Effector memory CD4-positive, alpha-beta T cell (primary cell): ENCODE measurements at regions not wholly inside any gene's neighbourhood (a gene's known extent, or its start where the extent isn't known, plus 50 kb on each side); places are given as distances from the start of the nearest gene placed in this dataset.

Source experiments
- DNase-seq, 3 donors: peaks; one replicate each; pipeline ENCODE4 v3.0.0-alpha.2; 2020
- H3K27ac ChIP-seq: 2 replicates; pipeline ENCODE4 v1.7.0; 2013; ENCODE audit warnings: mild to moderate bottlenecking, low read length, moderate library complexity; ENCODE audit not compliant: insufficient read depth, poor library complexity, severe bottlenecking
- H3K27me3 ChIP-seq: replicated peaks from 2 replicates; pipeline ENCODE4 v1.7.0; 2013; ENCODE audit warnings: mild to moderate bottlenecking, low read length; ENCODE audit not compliant: insufficient read depth, control insufficient read depth, poor library complexity, severe bottlenecking
- H3K36me3 ChIP-seq: 2 replicates; pipeline ENCODE4 v1.7.0; 2013; ENCODE audit warnings: mild to moderate bottlenecking, low read length, moderate library complexity; ENCODE audit not compliant: control insufficient read depth, insufficient read depth
- H3K4me1 ChIP-seq: 2 replicates; pipeline ENCODE4 v1.7.0; 2013; ENCODE audit warnings: low read length, mild to moderate bottlenecking; ENCODE audit not compliant: control insufficient read depth, insufficient read depth, poor library complexity, severe bottlenecking
- H3K4me3 ChIP-seq: 2 replicates; pipeline ENCODE4 v1.7.0; 2013; ENCODE audit warnings: low read length, low read depth, mild to moderate bottlenecking; ENCODE audit not compliant: insufficient read depth, poor library complexity, severe bottlenecking
- H3K9me3 ChIP-seq: 2 replicates; pipeline ENCODE4 v1.7.0; 2013; ENCODE audit warnings: mild to moderate bottlenecking, low read length, moderate library complexity; ENCODE audit not compliant: control insufficient read depth

- Histone ChIP-seq H3K36me3 (no peaks in the 10 kb centered on the region), H3K4me1 (no peaks in the 10 kb centered on the region), H3K27ac (no peak overlapping the region), H3K27me3 (no peaks in the 10 kb centered on the region), H3K9me3 (peaks cover 23% of the 10 kb centered on the region), H3K4me3 (no peak overlapping the region)
- no peak for DNase-seq
Measured at GRCh38 chr13:73440296-73440895, 381.6 kb downstream of the KLF5 start.

GRCh38 chr13:73433890-73434289, 375.1 kb downstream of the KLF5 start:
- Histone ChIP-seq H3K36me3 (no peaks in the 10 kb centered on the region), H3K9me3 (peaks cover 6% of the 10 kb centered on the region), H3K27ac (no peak overlapping the region), H3K4me3 (no peak overlapping the region), H3K4me1 (no peaks in the 10 kb centered on the region), H3K27me3 (no peaks in the 10 kb centered on the region)
- no peak for DNase-seq

GRCh38 chr13:73433458-73433857, 374.7 kb downstream of the KLF5 start:
- Histone ChIP-seq H3K4me3 (no peak overlapping the region), H3K4me1 (no peaks in the 10 kb centered on the region), H3K27ac (no peak overlapping the region), H3K36me3 (no peaks in the 10 kb centered on the region), H3K9me3 (peaks cover 2% of the 10 kb centered on the region), H3K27me3 (no peaks in the 10 kb centered on the region)
- no peak for DNase-seq

- DNase-seq = no peak
- H3K4me1 ChIP-seq = no peaks in the 10 kb centered on the region
- H3K9me3 ChIP-seq = no peaks in the 10 kb centered on the region
- no peaks in the 10 kb centered on the region for H3K36me3 ChIP-seq
- H3K4me3 ChIP-seq = no peak overlapping the region
- no peaks in the 10 kb centered on the region for H3K27me3 ChIP-seq
- H3K27ac ChIP-seq = no peak overlapping the region
Measured at GRCh38 chr13:73429701-73430100, 370.9 kb downstream of the KLF5 start.

- H3K9me3 ChIP-seq = no peaks in the 10 kb centered on the region
- H3K36me3 ChIP-seq = no peaks in the 10 kb centered on the region
- no peak for DNase-seq
- H3K4me1 ChIP-seq = no peaks in the 10 kb centered on the region
- no peak overlapping the region for H3K4me3 ChIP-seq
- no peaks in the 10 kb centered on the region for H3K27me3 ChIP-seq
- H3K27ac ChIP-seq = no peak overlapping the region
Measured at GRCh38 chr13:73428706-73429105, 369.9 kb downstream of the KLF5 start.

GRCh38 chr13:73428137-73428536, 369.3 kb downstream of the KLF5 start:
- H3K27me3 ChIP-seq = no peaks in the 10 kb centered on the region
- no peak for DNase-seq
- no peaks in the 10 kb centered on the region for H3K4me1 ChIP-seq
- H3K27ac ChIP-seq = no peak overlapping the region
- no peaks in the 10 kb centered on the region for H3K9me3 ChIP-seq
- H3K36me3 ChIP-seq = no peaks in the 10 kb centered on the region
- no peak overlapping the region for H3K4me3 ChIP-seq

GRCh38 chr13:73422973-73423372, 364.2 kb downstream of the KLF5 start:
- Histone ChIP-seq H3K27ac (no peak overlapping the region), H3K36me3 (no peaks in the 10 kb centered on the region), H3K9me3 (no peaks in the 10 kb centered on the region), H3K4me3 (no peak overlapping the region), H3K4me1 (no peaks in the 10 kb centered on the region), H3K27me3 (no peaks in the 10 kb centered on the region)
- no peak for DNase-seq

GRCh38 chr13:73421310-73421912, 362.6 kb downstream of the KLF5 start:
- Histone ChIP-seq H3K9me3 (no peaks in the 10 kb centered on the region), H3K27me3 (no peaks in the 10 kb centered on the region), H3K36me3 (no peaks in the 10 kb centered on the region), H3K27ac (no peak overlapping the region), H3K4me1 (no peaks in the 10 kb centered on the region), H3K4me3 (no peak overlapping the region)
- DNase-seq = no peak

GRCh38 chr13:73419186-73419585, 360.4 kb downstream of the KLF5 start:
- Histone ChIP-seq H3K9me3 (no peaks in the 10 kb centered on the region), H3K36me3 (no peaks in the 10 kb centered on the region), H3K27me3 (no peaks in the 10 kb centered on the region), H3K27ac (no peak overlapping the region), H3K4me3 (no peak overlapping the region), H3K4me1 (no peaks in the 10 kb centered on the region)
- DNase-seq = no peak

- no peaks in the 10 kb centered on the region for H3K9me3 ChIP-seq
- H3K27me3 ChIP-seq = no peaks in the 10 kb centered on the region
- DNase-seq = no peak
- H3K4me3 ChIP-seq = no peak overlapping the region
- H3K36me3 ChIP-seq = no peaks in the 10 kb centered on the region
- no peaks in the 10 kb centered on the region for H3K4me1 ChIP-seq
- no peak overlapping the region for H3K27ac ChIP-seq
Measured at GRCh38 chr13:73417012-73417615, 358.3 kb downstream of the KLF5 start.
